IMR-90 (cell line): ENCODE measurements at regions not wholly inside any gene's neighbourhood (a gene's known extent, or its start where the extent isn't known, plus 50 kb on each side); places are given as distances from the start of the nearest gene placed in this dataset.

Experiments
- ATAC-seq: fragments of 200-7000 bp; cut with Tn5 transposase; 2 replicates; pipeline ENCODE4 v1.9.1; 2020; ENCODE audit warnings: low read depth, mild to moderate bottlenecking, moderate library complexity
- BruUV-seq: library from RNA; stranded (reverse); fragments of 400-500 nt; replicated peaks from 2 replicates; lab custom pipeline; 2021; lab: Mats Ljungman, UMichigan
- CTCF ChIA-PET: fragments of 300-600 bp; formaldehyde crosslinking; extraction: SDS; loops from one replicate; lab custom pipeline; 2021; ENCODE audit warnings: antibody characterized with exemption; lab: Yijun Ruan, JAX
- POLR2A ChIA-PET: fragments of 300-600 bp; sonication (Branson Sonifier 250); formaldehyde crosslinking; loops from one replicate; lab custom pipeline; 2022; ENCODE audit warnings: antibody characterized with exemption; ENCODE audit not compliant: unreplicated experiment; lab: Charles Lee
- DNase-seq: peaks from one replicate; pipeline ENCODE4 v3.0.0; 2013
- H2AFZ ChIP-seq: replicated peaks from 2 replicates; pipeline ENCODE3; 2013; ENCODE audit warnings: low read length, mild to moderate bottlenecking; ENCODE audit not compliant: poor library complexity
- H2AK5ac ChIP-seq: 2 replicates; pipeline ENCODE4 v1.6.1; 2013; ENCODE audit warnings: low read depth, low read length, inconsistent platforms
- H2AK9ac ChIP-seq: replicated peaks from 2 replicates; pipeline ENCODE3; 2013; ENCODE audit warnings: mild to moderate bottlenecking, low read depth, low read length, moderate library complexity; ENCODE audit not compliant: poor library complexity
- H2BK120ac ChIP-seq: 2 replicates; pipeline ENCODE4 v1.6.1; 2013; ENCODE audit warnings: low read depth, low read length, inconsistent platforms
- H2BK15ac ChIP-seq: 3 replicates; pipeline ENCODE4 v1.6.1; 2013; ENCODE audit warnings: low read depth, low read length, inconsistent platforms
- H2BK20ac ChIP-seq: 2 replicates; pipeline ENCODE4 v1.6.1; 2013; ENCODE audit warnings: low read depth, mild to moderate bottlenecking, inconsistent platforms, low read length, moderate library complexity
- H2BK5ac ChIP-seq: 2 replicates; pipeline ENCODE4 v1.6.1; 2013; ENCODE audit warnings: mild to moderate bottlenecking, low read depth, low read length, inconsistent platforms; ENCODE audit not compliant: poor library complexity, severe bottlenecking
- H3K14ac ChIP-seq: replicated peaks from 2 replicates; pipeline ENCODE4 v1.6.1; 2013; ENCODE audit warnings: low read depth, low read length, inconsistent platforms
- H3K18ac ChIP-seq: 2 replicates; pipeline ENCODE4 v1.6.1; 2013; ENCODE audit warnings: low read depth, low read length, control low read depth
- H3K23ac ChIP-seq: 2 replicates; pipeline ENCODE4 v1.6.1; 2013; ENCODE audit warnings: low read depth, low read length, inconsistent platforms
- H3K27ac ChIP-seq: 2 replicates; pipeline ENCODE4 v1.5.1; 2013; ENCODE audit warnings: mild to moderate bottlenecking, control low read depth, low read length; ENCODE audit not compliant: insufficient read depth
- H3K27me3 ChIP-seq: 2 replicates; pipeline ENCODE4 v1.6.1; 2013; ENCODE audit warnings: low read length; ENCODE audit not compliant: control insufficient read depth, insufficient read depth
- H3K36me3 ChIP-seq: 2 replicates; pipeline ENCODE4 v1.6.1; 2013; ENCODE audit warnings: low read length, mixed read lengths; ENCODE audit not compliant: control insufficient read depth, insufficient read depth
- H3K4ac ChIP-seq: 2 replicates; pipeline ENCODE4 v1.6.1; 2013; ENCODE audit warnings: low read depth, low read length, inconsistent platforms
- H3K4me1 ChIP-seq: 2 replicates; pipeline ENCODE4 v1.6.1; 2013; ENCODE audit warnings: low read length, mixed read lengths; ENCODE audit not compliant: control insufficient read depth, insufficient read depth
- H3K4me2 ChIP-seq: 2 replicates; pipeline ENCODE4 v1.6.1; 2013; ENCODE audit warnings: low read depth, mild to moderate bottlenecking, control low read depth, low read length, moderate library complexity
- H3K4me3 ChIP-seq: 2 replicates; pipeline ENCODE4 v1.5.1; 2013; ENCODE audit warnings: low read depth, mild to moderate bottlenecking, control low read depth, low read length, moderate library complexity; ENCODE audit not compliant: insufficient read depth
- H3K56ac ChIP-seq: 2 replicates; pipeline ENCODE4 v1.6.1; 2013; ENCODE audit warnings: low read length, inconsistent platforms; ENCODE audit not compliant: insufficient read depth; ENCODE audit errors: extremely low read depth
- H3K79me1 ChIP-seq, 2 experiments: 2 replicates each; pipeline ENCODE4 v1.6.1; 2013; ENCODE audit warnings: low read length in 2 of 2, inconsistent platforms in 1 of 2, low read depth in 1 of 2
- H3K9ac ChIP-seq: 2 replicates; pipeline ENCODE4 v1.6.1; 2013; ENCODE audit warnings: low read depth, low read length, control low read depth
- H3K9me1 ChIP-seq: 2 replicates; pipeline ENCODE4 v1.6.1; 2013; ENCODE audit warnings: low read length, inconsistent platforms; ENCODE audit not compliant: insufficient read depth
- H3K9me3 ChIP-seq: 2 replicates; pipeline ENCODE4 v1.6.1; 2013; ENCODE audit warnings: low read length; ENCODE audit not compliant: control insufficient read depth, insufficient read depth
- H4K20me1 ChIP-seq: 2 replicates; pipeline ENCODE4 v1.6.1; 2013; ENCODE audit warnings: low read length, inconsistent platforms; ENCODE audit not compliant: insufficient read depth
- H4K5ac ChIP-seq: 2 replicates; pipeline ENCODE4 v1.6.1; 2013; ENCODE audit warnings: mild to moderate bottlenecking, low read depth, low read length, control low read depth
- H4K8ac ChIP-seq, 2 experiments: 2 replicates each; pipeline ENCODE4 v1.6.1; 2013; ENCODE audit warnings: low read depth in 2 of 2, low read length in 2 of 2, control low read depth in 1 of 2, inconsistent platforms in 1 of 2
- H4K91ac ChIP-seq: 2 replicates; pipeline ENCODE4 v1.6.1; 2013; ENCODE audit warnings: low read depth, low read length, inconsistent platforms; ENCODE audit not compliant: insufficient read depth
- BHLHE40 ChIP-seq: fragments of 150-350 bp; IDR thresholded peaks from 2 replicates; pipeline ENCODE4 v1.6.1; 2016; ENCODE audit warnings: mild to moderate bottlenecking, low read depth, low read length
- CEBPB ChIP-seq: IDR thresholded peaks from 2 replicates; pipeline ENCODE4 v1.6.1; 2012; ENCODE audit warnings: low read depth, low read length, improper control_type of control experiment
- CHD1 ChIP-seq: IDR thresholded peaks from 2 replicates; pipeline ENCODE4 v1.6.1; 2012; ENCODE audit warnings: low read depth, low read length, improper control_type of control experiment
- CTCF ChIP-seq: conservative IDR thresholded peaks from 2 replicates; pipeline ENCODE4 v1.5.1; 2012; ENCODE audit warnings: mild to moderate bottlenecking, low read depth, low read length, improper control_type of control experiment
- ELK1 ChIP-seq: fragments of 150-350 bp; IDR thresholded peaks from 2 replicates; pipeline ENCODE4 v1.6.1; 2016; ENCODE audit warnings: low read depth, mild to moderate bottlenecking, low read length, moderate library complexity, borderline replicate concordance
- FOS ChIP-seq: fragments of 150-350 bp; IDR thresholded peaks from 2 replicates; pipeline ENCODE4 v1.6.1; 2016; ENCODE audit warnings: low read depth, low read length
- MAFK ChIP-seq: IDR thresholded peaks from 2 replicates; pipeline ENCODE4 v1.6.1; 2012; ENCODE audit warnings: low read depth, low read length, improper control_type of control experiment
- MAZ ChIP-seq: IDR thresholded peaks from 2 replicates; pipeline ENCODE4 v1.6.1; 2012; ENCODE audit warnings: low read depth, mild to moderate bottlenecking, low read length, improper control_type of control experiment, moderate library complexity, borderline replicate concordance
- MXI1 ChIP-seq: IDR thresholded peaks from 2 replicates; pipeline ENCODE4 v1.6.1; 2012; ENCODE audit warnings: low read depth, mild to moderate bottlenecking, low read length, moderate library complexity, borderline replicate concordance
- NFE2L2 ChIP-seq: fragments of 150-350 bp; IDR thresholded peaks from 2 replicates; pipeline ENCODE4 v1.6.1; 2016; ENCODE audit warnings: low read depth, mild to moderate bottlenecking, low read length
- POLR2A ChIP-seq: IDR thresholded peaks from 2 replicates; pipeline ENCODE4 v1.6.1; 2012; ENCODE audit warnings: mild to moderate bottlenecking, low read depth, low read length
- RAD21 ChIP-seq: IDR thresholded peaks from 2 replicates; pipeline ENCODE4 v1.6.1; 2012; ENCODE audit warnings: low read length, improper control_type of control experiment
- RCOR1 ChIP-seq: IDR thresholded peaks from 2 replicates; pipeline ENCODE4 v1.6.1; 2012; ENCODE audit warnings: mild to moderate bottlenecking, low read length, improper control_type of control experiment; ENCODE audit not compliant: insufficient replicate concordance
- RFX5 ChIP-seq: IDR thresholded peaks from 2 replicates; pipeline ENCODE4 v1.8.0; 2012; ENCODE audit warnings: low read depth, mild to moderate bottlenecking, low read length, moderate library complexity
- SMC3 ChIP-seq: fragments of 150-350 bp; IDR thresholded peaks from 2 replicates; pipeline ENCODE4 v1.6.1; 2016; ENCODE audit warnings: low read depth, mild to moderate bottlenecking, antibody characterized with exemption, low read length, moderate library complexity
- USF2 ChIP-seq: fragments of 150-350 bp; IDR thresholded peaks from 2 replicates; pipeline ENCODE4 v1.6.1; 2017; ENCODE audit warnings: mild to moderate bottlenecking, antibody characterized with exemption, low read length, low read depth
- WGBS, 2 experiments: methylation state at CpG; one replicate each; pipeline versions ENCODE4 v1.1.5 to v1.1.7; 2013; ENCODE audit warnings: missing lambda C conversion rate in 2 of 2; ENCODE audit not compliant: insufficient read length in 1 of 2; ENCODE audit errors: extremely low coverage in 2 of 2; 5-methylcytosine and 5-hydroxymethylcytosine counted together
- dilution Hi-C: fragments of 300-500 bp; cut with HindIII; formaldehyde crosslinking; loops from one replicate; pipeline ENCODE4 v1.14.3; 2018; ENCODE audit warnings: low sequenced_read_pairs; ENCODE audit not compliant: unreplicated experiment
- in situ Hi-C: fragments of 300-500 bp; cut with MboI; formaldehyde crosslinking; loops from 3 replicates; pipeline ENCODE4 v1.14.3; 2019; ENCODE audit warnings: low sequenced_read_pairs, inconsistent platforms, mixed read lengths
- intact Hi-C: fragments of 100-400 bp; cut with micrococcal nuclease; formaldehyde crosslinking; loops from 2 replicates; pipeline ENCODE4 v1.10.0; 2022

- Histone ChIP-seq H3K23ac (no peak overlapping the region), H3K18ac (no peak overlapping the region), H3K36me3 (no peaks in the 10 kb centered on the region), H4K5ac (no peak overlapping the region), H3K9ac (no peak overlapping the region), H3K4me3 (no peak overlapping the region), H3K4ac (no peak overlapping the region), H3K56ac (no peak overlapping the region), H2BK5ac (no peak overlapping the region), H2BK20ac (no peak overlapping the region), H3K79me1 (no peaks in the 10 kb centered on the region), H2BK15ac (no peak overlapping the region), H2AFZ (no peak overlapping the region), H3K4me2 (no peak overlapping the region), H3K9me1 (no peaks in the 10 kb centered on the region), H3K9me3 (no peaks in the 10 kb centered on the region), H4K20me1 (no peaks in the 10 kb centered on the region), H2BK120ac (no peak overlapping the region), H3K27ac (no peak overlapping the region), H2AK5ac (no peak overlapping the region), H3K4me1 (no peaks in the 10 kb centered on the region), H3K14ac (no peak overlapping the region), H2AK9ac (no peak overlapping the region), H4K8ac (no peak overlapping the region), H3K27me3 (no peaks in the 10 kb centered on the region), H4K91ac (no peak overlapping the region)
- BruUV-seq = no TSS peak
- DNase-seq = no peak
- in situ Hi-C loops = no loop called here
- no peak for ATAC-seq
- dilution Hi-C loops = no loop called here
- ChIA-PET POLR2A (no interaction called here), CTCF (no interaction called here)
- intact Hi-C loops = no loop called here
- no CpG with 5 or more reads among the region's 1 CpG for WGBS, 2 experiments
- TF ChIP-seq MXI1 (no peak), BHLHE40 (no peak), SMC3 (no peak), MAFK (no peak), POLR2A (no peak), ELK1 (no peak), CTCF (no peak), MAZ (no peak), USF2 (no peak), CHD1 (no peak), FOS (no peak), RAD21 (no peak), RCOR1 (no peak), NFE2L2 (no peak), CEBPB (no peak), RFX5 (no peak)
Observed at GRCh38 chr6:91480402-91480801, 893.5 kb upstream of the MAP3K7 start.
